Liver (tissue), 7 donors: ENCODE measurements at regions not wholly inside any gene's neighbourhood (a gene's known extent, or its start where the extent isn't known, plus 50 kb on each side); places are given as distances from the start of the nearest gene placed in this dataset. TPM values are rescaled to one million over a fixed set of nuclear protein-coding genes. Genes with fewer than 3 reads are reported as not detected.
"Not testable (repeated sequence)": the region's sequence is repeated elsewhere in the genome, so short reads cannot be mapped to it uniquely, and the experiment has no call there.

Experiments used
- DNase-seq: peaks from one replicate; pipeline ENCODE4 v3.0.0-alpha.2; 2017; ENCODE audit warnings: low spot score
- H3K27ac ChIP-seq, 2 donors: one replicate each; pipeline ENCODE4 v1.7.0; 2013; ENCODE audit warnings: inconsistent platforms in 2 of 2, low read length in 2 of 2, control low read depth in 1 of 2, low read depth in 1 of 2, mild to moderate bottlenecking in 1 of 2
- H3K27me3 ChIP-seq, 4 donors: one replicate each; pipeline versions ENCODE4 v1.6.1 to v1.7.0; 2013; ENCODE audit warnings: low read length in 3 of 4, inconsistent platforms in 1 of 4, mild to moderate bottlenecking in 1 of 4, moderate library complexity in 1 of 4; ENCODE audit not compliant: control insufficient read depth in 4 of 4, insufficient read depth in 4 of 4
- H3K36me3 ChIP-seq, 4 donors: one replicate each; pipeline versions ENCODE4 v1.6.1 to v1.7.0; 2013; ENCODE audit warnings: low read length in 3 of 4, mild to moderate bottlenecking in 3 of 4, low read depth in 1 of 4, moderate library complexity in 1 of 4; ENCODE audit not compliant: control insufficient read depth in 4 of 4, insufficient read depth in 3 of 4
- H3K4me1 ChIP-seq, 4 donors: one replicate each; pipeline versions ENCODE4 v1.6.1 to v1.7.0; 2013; ENCODE audit warnings: low read length in 3 of 4, mild to moderate bottlenecking in 3 of 4, moderate library complexity in 1 of 4; ENCODE audit not compliant: control insufficient read depth in 4 of 4, insufficient read depth in 4 of 4
- H3K4me3 ChIP-seq, 3 donors: one replicate each; pipeline versions ENCODE4 v1.6.1 to v1.7.0; 2013; ENCODE audit warnings: low read length in 3 of 3, control low read depth in 1 of 3, low read depth in 1 of 3, mild to moderate bottlenecking in 1 of 3
- H3K9ac ChIP-seq, 2 donors: one replicate each; pipeline ENCODE4 v1.7.0; 2013; ENCODE audit warnings: low read length in 2 of 2, mild to moderate bottlenecking in 2 of 2, moderate library complexity in 2 of 2, control low read depth in 1 of 2, low read depth in 1 of 2
- H3K9me3 ChIP-seq, 4 donors: one replicate each; pipeline versions ENCODE4 v1.6.1 to v1.7.0; 2013; ENCODE audit warnings: low read length in 3 of 4; ENCODE audit not compliant: control insufficient read depth in 4 of 4
- WGBS: extraction: QIAGEN DNeasy Blood & Tissue Kit; methylation state at CpG from one replicate; pipeline ENCODE4 v1.1.7; 2013; 5-methylcytosine and 5-hydroxymethylcytosine counted together
- small RNA-seq: library from RNA; depleted of rRNA; stranded (forward); fragments of <200 nt; gene quantifications from one replicate; pipeline ENCODE3, GENCODE V24; 2014
- donor health status: healthy.
- donor health status: healthy.
- donor health status: healthy.

- WGBS, result 97% methylated on average over 14 of the region's 23 CpGs
These were observed 71.7 kb downstream of the TBC1D28 start for GRCh38 chr17:18572536-18572935.

GRCh38 chr17:18574137-18574536 is 70.1 kb downstream of the TBC1D28 start:
- not testable (repeated sequence) for H3K27me3 ChIP-seq, H3K36me3 ChIP-seq, H3K27ac ChIP-seq, DNase-seq, H3K4me3 ChIP-seq, H3K9ac ChIP-seq, H3K9me3 ChIP-seq, H3K4me1 ChIP-seq
- WGBS, result 71% methylated on average over 2 of the region's 2 CpGs

More at GRCh38 chr17:18572536-18572935, 71.7 kb downstream of the TBC1D28 start:
- H3K4me3 ChIP-seq, H3K27me3 ChIP-seq, H3K27ac ChIP-seq, DNase-seq, H3K36me3 ChIP-seq, H3K4me1 ChIP-seq, H3K9ac ChIP-seq, H3K9me3 ChIP-seq: not testable (repeated sequence)

Small RNA genes lying in the stretch of these regions (small RNA-seq; reads per million reads assigned to genes)
- not detected for gene AC107983.1
